ENCODE measurements at regions not wholly inside any gene's neighbourhood (a gene's known extent, or its start where the extent isn't known, plus 50 kb on each side); places are given as distances from the start of the nearest gene placed in this dataset.

GRCh38 chr7:83441-83840 lies 108.9 kb upstream of the FAM20C start (continued):
- TF ChIP-seq, protein P1, sequence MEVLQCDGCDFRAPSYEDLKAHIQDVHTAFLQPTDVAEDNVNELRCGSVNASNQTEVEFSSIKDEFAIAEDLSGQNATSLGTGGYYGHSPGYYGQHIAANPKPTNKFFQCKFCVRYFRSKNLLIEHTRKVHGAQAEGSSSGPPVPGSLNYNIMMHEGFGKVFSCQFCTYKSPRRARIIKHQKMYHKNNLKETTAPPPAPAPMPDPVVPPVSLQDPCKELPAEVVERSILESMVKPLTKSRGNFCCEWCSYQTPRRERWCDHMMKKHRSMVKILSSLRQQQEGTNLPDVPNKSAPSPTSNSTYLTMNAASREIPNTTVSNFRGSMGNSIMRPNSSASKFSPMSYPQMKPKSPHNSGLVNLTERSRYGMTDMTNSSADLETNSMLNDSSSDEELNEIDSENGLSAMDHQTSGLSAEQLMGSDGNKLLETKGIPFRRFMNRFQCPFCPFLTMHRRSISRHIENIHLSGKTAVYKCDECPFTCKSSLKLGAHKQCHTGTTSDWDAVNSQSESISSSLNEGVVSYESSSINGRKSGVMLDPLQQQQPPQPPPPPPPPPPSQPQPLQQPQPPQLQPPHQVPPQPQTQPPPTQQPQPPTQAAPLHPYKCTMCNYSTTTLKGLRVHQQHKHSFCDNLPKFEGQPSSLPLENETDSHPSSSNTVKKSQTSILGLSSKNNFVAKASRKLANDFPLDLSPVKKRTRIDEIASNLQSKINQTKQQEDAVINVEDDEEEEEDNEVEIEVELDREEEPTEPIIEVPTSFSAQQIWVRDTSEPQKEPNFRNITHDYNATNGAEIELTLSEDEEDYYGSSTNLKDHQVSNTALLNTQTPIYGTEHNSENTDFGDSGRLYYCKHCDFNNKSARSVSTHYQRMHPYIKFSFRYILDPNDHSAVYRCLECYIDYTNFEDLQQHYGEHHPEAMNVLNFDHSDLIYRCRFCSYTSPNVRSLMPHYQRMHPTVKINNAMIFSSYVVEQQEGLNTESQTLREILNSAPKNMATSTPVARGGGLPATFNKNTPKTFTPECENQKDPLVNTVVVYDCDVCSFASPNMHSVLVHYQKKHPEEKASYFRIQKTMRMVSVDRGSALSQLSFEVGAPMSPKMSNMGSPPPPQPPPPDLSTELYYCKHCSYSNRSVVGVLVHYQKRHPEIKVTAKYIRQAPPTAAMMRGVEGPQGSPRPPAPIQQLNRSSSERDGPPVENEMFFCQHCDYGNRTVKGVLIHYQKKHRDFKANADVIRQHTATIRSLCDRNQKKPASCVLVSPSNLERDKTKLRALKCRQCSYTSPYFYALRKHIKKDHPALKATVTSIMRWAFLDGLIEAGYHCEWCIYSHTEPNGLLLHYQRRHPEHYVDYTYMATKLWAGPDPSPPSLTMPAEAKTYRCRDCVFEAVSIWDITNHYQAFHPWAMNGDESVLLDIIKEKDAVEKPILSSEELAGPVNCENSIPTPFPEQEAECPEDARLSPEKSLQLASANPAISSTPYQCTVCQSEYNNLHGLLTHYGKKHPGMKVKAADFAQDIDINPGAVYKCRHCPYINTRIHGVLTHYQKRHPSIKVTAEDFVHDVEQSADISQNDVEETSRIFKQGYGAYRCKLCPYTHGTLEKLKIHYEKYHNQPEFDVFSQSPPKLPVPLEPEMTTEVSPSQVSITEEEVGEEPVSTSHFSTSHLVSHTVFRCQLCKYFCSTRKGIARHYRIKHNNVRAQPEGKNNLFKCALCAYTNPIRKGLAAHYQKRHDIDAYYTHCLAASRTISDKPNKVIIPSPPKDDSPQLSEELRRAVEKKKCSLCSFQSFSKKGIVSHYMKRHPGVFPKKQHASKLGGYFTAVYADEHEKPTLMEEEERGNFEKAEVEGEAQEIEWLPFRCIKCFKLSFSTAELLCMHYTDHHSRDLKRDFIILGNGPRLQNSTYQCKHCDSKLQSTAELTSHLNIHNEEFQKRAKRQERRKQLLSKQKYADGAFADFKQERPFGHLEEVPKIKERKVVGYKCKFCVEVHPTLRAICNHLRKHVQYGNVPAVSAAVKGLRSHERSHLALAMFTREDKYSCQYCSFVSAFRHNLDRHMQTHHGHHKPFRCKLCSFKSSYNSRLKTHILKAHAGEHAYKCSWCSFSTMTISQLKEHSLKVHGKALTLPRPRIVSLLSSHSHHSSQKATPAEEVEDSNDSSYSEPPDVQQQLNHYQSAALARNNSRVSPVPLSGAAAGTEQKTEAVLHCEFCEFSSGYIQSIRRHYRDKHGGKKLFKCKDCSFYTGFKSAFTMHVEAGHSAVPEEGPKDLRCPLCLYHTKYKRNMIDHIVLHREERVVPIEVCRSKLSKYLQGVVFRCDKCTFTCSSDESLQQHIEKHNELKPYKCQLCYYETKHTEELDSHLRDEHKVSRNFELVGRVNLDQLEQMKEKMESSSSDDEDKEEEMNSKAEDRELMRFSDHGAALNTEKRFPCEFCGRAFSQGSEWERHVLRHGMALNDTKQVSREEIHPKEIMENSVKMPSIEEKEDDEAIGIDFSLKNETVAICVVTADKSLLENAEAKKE (CRISPR knock-in tag; IDR thresholded peaks at IDR 0.05), result no peak
- no peak for TF ChIP-seq ETS1 (IDR thresholded peaks at IDR 0.05)

- H4K20me1 ChIP-seq (replicated peaks; ENCODE audit: insufficient read depth), result no peaks in the 10 kb centered on the region
- Mint-ChIP-seq H3K9me3 (no peaks in the 10 kb centered on the region; the same call in 2 of the 3 replicates), H3K36me3 (ENCODE audit: low read depth) (peaks cover 2% of the 10 kb centered on the region; the same call in 1 of the 3 replicates), H3K4me1 (peaks cover 41% of the 10 kb centered on the region), H3K27ac (no peak overlapping the region), H3K4me3 (no peak overlapping the region), H3K27me3 (ENCODE audit: insufficient read depth, low read depth, poor library complexity) (peaks cover 13% of the 10 kb centered on the region)
- ATAC-seq (no peak), DNase-seq (ENCODE audit: low spot score) (no peak)
- no peak overlapping the region for H2AFZ ChIP-seq
- no peaks in the 10 kb centered on the region for H3F3A ChIP-seq (replicated peaks; ENCODE audit: low read depth)
- H3K4me3 ChIP-seq, result no peak overlapping the region
- no peaks in the 10 kb centered on the region for H3K79me2 ChIP-seq (replicated peaks; ENCODE audit: insufficient read depth)
- peaks cover 7% of the 10 kb centered on the region; the same call in 1 of the 2 replicates for H3K4me1 ChIP-seq (ENCODE audit: insufficient read depth)
- H3K36me3 ChIP-seq (ENCODE audit: insufficient read depth), result no peaks in the 10 kb centered on the region
- no peak for TF ChIP-seq ZNF331 (CRISPR knock-in tag; IDR thresholded peaks at IDR 0.05; ENCODE audit: low read depth)
- TF ChIP-seq POLR2AphosphoS5 (IDR thresholded peaks at IDR 0.05; ENCODE audit: low read depth), result no peak
- TF ChIP-seq STAT1 (IDR thresholded peaks at IDR 0.05; ENCODE audit: unreplicated experiment), result no peak
- H3K9me2 ChIP-seq (ENCODE audit: insufficient read depth), result no peaks in the 10 kb centered on the region
- no peaks in the 10 kb centered on the region for H3K27me3 ChIP-seq (ENCODE audit: insufficient read depth)
- H3K4me2 ChIP-seq, result no peak overlapping the region
- H3K27ac ChIP-seq (ENCODE audit: low read depth), result no peak overlapping the region
Observed at GRCh38 chr7:83861-84632, 108.3 kb upstream of the FAM20C start.

Data from GM23338 (cell line).